Activated effector memory CD4-positive, alpha-beta T cell treated with anti-CD3 and anti-CD28 coated beads, Interleukin-2, amount 50 U/mL, for 16 hours (primary cell): ENCODE measurements at regions not wholly inside any gene's neighbourhood (a gene's known extent, or its start where the extent isn't known, plus 50 kb on each side); places are given as distances from the start of the nearest gene placed in this dataset.

ENCODE experiments used
- DNase-seq: peaks from one replicate; pipeline ENCODE4 v3.0.0-alpha.2; 2020

DNA sequence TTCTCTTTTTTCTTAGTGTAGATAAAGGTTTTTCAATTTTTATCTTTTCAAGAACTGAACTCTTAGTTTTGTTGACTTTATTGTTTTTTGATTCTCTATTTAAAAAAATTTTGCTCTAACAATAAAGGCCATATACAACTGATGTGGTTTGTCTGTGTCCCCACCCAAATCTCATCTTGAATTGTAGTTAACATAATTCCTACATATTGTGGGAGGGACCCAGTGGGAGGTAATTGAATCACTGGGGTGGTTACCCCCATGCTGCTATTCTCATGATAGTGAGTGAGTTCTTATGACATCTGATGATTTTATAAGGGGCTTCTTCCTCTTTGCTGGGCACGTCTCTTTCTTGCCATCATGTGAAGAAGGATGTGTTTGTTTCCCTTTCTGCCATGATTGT, 199.8 kb downstream of the DHX35 start:
- no peak for DNase-seq

DNA sequence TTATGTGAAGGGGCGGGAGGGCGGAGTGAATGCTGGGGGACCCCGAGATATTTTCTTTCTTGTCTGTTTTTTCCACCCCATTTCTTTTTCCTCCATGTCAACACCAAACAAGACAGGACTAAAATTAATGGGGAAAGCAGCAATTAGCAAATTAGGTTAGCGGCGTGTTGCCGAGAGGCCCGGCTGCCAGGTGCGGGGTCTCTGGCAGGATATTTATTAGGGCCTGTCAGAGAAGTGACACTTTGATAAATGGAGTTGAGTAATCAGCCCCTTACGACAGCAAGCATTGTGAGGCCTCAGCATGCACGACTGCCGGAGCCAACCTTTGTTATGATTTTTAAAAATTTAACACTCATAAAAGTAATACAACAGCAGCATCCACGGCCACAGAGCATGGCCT, 193.8 kb downstream of the DHX35 start:
- no peak for DNase-seq

DNA sequence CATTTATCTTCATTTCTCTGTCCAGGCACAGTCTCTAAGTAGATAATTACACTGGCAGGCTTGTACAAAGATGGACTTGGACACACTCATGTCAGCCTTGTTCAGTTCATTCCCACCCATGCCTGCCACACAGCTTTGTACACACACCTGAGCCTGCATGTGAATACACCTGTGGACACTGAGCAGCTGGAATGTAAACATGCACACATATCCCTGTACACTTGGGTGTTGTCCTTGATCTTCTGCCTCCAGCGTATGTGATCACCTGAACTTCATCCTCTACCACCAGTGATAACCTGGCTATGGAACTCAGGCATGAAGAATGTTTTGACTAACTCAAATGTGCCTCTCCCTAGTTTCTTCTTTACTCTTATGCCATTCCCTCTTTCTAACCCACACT, 190.6 kb downstream of the DHX35 start:
- no peak for DNase-seq

DNA sequence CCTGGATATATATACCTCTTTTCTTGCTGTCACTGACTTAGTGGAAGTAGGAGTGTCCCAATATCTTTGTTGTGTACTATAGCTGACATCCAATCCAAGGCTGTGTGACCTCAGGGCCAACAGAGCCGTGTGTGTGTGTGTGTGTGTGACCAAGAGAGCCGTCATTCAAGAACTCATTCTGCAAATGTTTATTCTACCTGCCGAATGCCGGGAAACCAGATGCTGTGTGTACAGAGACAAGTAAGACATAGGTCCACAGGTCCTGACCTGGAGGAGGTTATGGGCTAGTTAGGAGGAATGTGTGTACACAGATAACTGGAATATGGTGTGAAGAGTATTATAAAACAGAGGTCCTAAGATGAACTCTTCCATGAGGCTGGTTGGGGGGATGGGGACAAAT, 190.0 kb downstream of the DHX35 start:
- no peak for DNase-seq

DNA sequence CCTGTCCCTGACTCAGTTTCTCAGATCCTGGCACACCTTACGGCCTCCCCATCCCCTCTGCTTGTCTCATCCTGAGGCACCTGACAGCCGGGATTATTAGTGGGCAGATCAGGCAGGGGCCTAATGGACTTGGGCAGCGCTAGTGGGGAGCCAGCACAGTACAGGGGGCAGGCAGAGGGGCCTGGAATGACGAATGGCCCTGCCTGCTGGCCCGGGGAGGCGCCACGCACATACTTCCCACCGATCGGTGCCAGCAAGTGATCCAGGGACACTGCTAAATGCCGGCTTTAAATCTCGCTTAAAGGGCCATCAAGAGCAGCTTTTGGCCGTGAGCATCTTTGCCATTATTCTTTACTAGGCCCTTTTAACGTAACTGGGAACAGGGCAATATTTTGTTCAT, 188.4 kb downstream of the DHX35 start:
- no peak for DNase-seq

DNA sequence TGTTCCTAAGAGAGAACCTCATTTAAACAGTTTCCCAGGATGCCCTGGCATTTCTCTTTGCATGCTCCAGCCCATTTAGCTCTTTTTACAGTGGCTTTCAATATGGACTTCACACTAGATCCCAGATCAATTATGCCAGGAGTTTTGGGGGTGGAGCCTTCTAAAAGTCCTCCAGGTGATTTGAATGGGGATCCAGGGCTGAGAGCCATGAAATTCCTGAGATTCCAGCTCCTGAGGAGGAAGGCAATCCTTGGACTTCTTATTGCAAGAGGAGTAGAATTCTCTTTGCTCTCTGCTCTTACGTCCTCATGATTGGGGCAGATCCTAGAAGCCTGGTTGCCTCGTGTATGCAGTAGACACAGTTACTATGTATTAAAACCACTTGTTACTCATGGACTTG, 184.2 kb downstream of the DHX35 start:
- no peak for DNase-seq

DNA sequence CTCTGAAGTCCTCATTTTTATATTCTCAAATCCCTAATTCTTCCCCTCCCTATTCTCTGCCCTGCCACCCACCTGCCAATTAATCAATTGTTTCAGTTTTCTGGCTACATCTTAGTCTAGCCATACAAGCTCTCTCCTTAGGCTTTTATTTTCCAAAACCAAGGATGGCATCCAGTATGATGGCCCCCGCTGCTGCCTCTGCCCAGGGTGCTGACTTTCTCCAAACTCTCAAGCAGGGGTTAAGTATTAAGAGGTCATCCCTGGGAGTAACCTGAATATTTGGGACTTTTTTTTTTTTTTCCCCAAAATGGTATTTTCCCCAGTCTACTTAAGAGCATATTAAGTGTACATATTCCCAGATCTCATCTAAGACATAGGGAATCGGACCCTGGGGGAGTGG, 183.8 kb downstream of the DHX35 start:
- DNase-seq = no peak

DNA sequence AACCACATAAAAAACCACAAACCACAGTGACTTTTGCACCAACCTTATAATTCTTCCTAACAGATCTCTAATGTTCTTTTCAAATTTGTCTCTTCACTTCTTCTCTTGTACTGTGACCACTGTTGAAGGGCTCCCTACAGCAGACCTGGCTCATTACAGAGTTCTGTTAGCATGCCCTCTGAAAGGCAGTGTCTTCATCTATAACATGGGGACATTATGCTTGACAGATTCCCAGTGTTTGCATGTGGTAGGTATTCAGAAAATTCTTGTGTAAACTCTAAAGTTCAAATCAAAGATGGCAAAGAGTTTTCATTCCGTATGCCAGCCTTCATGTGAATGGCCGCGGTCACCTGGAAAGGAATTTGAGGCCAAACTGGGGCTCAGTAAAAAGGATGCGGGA, 182.6 kb downstream of the DHX35 start:
- no peak for DNase-seq

DNA sequence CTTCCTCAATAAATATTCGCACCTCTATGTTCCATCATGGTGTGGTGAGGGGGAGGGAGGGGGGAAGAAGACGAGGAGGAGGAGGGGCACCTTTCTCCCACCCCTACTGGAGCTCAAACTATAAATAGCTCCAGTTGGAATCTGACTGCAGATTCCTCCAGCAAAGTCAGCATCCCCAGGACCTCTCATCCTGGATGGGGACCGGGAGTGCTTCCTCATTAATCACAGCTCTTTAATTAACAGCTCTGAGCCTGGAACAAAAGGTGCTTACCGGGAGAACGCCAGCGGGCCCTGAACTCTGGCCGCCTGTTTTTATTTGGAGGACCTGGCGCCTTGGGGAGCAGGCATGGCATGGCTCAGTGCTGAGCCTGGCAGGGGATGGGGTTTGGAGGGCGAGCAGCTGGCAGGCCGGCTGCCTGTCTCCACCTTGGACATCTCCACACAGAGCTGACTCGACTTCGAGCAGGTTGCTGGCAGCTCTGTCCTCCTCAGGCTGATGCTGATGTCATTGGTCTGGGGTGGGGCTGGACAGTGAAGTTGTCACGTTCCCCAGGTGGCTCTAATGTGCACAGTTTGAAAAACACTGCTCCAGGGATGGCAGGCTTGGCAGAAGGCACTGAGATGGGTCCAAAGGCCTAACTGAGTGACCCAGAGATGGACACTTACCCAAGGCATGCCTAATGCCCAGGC, 180.4 kb downstream of the DHX35 start:
- no peak for DNase-seq

DNA sequence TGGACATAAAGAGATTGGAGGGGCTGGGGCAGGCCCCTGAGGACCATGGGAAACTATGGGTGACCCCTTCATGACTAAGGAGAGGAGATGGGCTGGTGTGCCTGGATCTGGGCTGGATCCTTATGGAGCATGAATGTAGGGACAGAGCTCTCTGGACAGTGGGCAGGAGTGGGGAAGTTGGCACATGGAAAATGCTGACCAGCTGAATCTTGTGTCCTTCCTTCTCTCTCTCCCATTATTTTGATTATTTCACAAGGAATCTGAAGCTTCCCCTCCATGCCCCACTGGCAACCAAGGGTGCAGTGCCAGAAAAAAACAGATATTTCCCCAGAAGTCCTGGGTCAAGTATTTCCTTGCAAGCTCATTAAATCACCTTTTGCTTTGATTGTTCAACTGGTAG, 175.2 kb downstream of the DHX35 start:
- no peak for DNase-seq

DNA sequence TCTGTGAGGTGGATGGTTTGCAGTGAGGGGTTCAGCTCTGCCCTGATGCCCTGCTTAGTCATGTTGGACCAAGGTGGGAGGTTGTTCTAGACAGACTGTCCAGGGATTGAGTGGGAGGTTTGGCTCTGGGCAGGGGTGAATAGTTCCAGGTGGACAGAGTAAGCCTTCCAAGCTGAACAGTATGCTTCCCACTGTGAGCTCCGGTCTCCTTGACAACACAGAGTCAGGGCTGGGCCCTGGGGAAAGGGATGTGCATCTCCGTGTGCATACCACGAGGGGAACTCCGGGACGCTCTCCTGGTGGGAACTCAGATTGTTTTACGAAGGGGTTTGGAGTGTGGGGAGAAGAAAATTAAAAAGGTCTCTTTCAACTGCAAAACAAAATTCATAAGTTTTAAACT, 174.7 kb downstream of the DHX35 start:
- DNase-seq = no peak

DNA sequence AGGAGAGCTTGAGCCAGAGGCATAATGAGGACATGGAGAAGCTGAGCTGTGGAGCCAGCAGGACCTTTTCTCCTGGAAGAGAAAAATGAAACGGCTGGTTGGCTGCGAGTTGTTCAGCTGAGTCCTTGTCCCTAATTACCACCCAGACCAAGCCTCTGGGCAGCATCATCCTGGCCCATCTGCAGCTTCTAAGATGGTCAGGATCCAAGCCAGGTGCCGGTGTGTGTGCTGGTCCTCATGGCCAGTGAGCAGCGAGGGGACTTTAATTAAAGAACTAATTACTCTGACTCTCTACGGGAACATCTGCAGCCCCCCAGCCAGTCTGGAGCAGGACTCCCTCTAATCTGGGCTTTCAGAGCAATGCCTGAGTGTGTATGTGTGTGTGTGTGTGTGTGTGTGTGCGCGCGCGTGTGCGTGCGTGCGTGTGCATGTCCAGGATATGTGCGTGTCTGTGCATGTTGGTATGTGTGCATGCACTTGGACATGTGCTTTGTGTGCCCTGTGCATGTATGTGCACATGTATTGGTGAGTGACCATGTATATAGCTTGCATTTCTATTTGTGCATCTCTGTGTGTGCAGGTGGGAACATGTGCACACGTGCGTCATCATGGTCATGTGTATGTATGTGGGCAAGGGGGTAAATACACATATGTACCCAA, 173.9 kb downstream of the DHX35 start:
- no peak for DNase-seq

DNA sequence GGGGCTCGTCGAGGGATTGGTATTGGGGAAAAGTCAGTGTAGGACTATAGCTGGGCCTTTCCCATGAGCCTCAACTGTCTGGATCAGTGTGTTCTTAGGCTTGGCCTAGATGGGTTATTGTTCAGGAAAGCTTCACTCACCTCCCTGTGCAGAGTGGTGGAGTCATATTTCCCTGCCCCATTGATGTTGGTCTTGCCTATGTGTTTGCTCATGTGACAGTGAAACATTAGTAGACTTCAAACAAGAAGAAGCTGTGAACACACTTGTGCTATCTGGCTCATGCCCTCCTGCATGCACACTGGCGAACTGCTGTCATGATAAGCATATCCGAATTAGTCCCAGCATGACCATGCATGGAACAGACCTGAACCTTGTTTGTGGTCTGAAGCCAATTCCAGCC, 171.1 kb downstream of the DHX35 start:
- no peak for DNase-seq

DNA sequence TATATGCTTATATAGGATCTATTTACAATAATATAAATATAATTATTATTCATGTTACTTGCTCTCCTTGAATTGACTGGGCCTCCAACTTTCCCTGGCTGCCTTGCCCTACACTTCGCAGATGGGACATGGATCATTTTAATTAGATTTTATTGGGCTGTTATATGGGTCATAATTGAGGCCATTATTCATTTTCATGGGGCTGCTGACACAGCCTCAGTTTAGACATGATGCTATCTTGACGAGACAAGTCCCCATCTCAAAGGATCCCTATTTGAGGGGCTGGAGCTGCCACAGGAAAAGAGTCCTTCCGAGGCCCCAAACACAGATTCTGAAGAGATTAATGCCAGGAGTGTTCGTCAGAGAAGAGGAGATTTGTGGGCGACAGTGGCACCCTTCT, 170.4 kb downstream of the DHX35 start:
- DNase-seq = no peak

DNA sequence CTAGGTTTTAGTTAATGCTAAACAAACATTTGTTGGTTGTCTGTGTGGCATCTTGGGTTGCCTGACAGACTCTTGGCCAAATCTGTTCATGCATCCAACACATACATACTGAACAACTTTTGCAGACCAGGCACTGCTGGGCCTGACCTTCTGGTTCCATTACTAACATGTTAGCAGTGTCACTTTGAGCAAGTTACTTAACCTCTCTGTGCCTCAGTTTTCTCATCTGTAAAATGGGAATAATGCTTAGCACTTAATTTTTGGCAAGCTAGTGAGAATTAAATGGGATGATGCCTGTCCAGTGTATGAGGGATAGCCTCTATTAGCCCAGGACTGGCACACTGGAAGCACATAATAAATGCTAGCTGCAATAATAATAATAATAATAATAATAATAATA, 169.9 kb downstream of the DHX35 start:
- DNase-seq = no peak

DNA sequence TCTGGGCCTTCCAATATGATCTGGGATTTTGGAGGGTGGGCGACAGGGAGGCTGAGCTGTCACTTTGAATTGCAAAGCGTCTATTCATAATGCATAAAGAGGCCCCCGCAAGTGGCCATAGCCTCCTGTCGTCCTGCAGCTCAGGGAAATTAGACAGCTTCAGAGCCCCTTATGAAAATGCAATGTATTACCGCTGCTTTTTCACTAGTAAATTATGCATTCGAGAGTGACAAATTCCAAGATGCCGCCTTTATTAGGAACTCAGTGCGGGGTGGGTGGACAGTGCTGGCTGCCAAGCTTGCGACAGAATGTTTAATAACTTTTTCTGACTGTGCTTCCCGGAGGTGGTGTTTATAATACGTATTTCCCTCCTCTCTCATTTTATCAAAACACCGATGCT, 168.5 kb downstream of the DHX35 start:
- no peak for DNase-seq

DNA sequence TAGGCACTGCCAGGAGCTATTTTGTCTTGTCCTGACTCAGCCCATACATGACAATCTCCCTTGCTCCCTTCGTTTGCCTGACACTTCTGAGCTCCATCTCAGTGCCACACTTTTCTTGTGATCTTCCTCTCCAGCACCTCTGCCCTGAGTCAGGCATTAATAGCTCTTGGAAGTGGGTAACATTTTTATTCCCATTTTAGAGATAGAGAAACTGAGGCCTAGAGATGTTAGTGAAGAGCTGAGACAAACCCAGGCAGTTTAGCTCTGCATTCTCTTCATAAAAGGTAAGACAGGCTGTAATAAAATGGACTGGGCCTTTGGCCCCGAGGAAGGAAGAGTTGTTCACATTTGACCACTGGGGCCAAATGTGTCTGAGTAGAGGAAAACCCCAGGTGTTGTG, 167.4 kb downstream of the DHX35 start:
- DNase-seq = no peak

DNA sequence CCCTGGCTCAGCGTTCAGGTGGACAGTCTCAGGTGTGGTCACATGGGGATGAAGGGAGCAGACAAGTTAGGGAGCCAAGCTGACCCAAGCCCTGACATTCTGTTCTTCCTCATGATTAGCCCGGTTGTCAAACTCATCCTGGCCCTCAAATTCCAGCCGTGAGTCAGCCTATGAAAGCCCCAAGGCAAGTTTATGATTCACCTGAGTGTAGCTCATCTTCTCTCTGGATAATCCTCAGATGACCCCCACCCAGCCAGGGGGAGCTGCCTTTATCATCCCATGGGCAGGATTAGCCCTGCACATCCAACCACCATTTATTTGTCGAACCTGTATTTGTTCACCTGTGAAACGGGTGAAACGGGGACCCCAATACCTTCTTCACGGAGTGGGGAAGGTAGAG, 161.9 kb downstream of the DHX35 start:
- no peak for DNase-seq

DNA sequence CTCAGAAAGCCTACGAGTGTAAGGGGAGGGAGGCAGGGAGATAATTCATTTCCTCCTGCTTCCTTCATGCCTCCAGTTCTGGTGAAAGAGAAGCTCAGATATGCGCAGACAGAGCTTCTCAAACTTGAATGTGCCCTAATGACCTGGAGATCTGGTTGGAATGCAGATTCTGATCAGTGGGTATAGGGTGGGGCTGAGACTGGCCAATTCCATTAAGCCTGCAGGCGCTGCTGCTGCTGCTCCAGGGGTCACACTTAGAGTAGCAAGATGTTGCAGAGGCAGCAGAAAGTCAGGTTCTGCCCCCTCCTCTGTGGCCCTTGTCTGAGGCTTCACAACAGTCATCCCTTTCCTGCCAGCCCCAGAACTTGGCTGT, 161.0 kb downstream of the DHX35 start:
- no peak for DNase-seq

DNA sequence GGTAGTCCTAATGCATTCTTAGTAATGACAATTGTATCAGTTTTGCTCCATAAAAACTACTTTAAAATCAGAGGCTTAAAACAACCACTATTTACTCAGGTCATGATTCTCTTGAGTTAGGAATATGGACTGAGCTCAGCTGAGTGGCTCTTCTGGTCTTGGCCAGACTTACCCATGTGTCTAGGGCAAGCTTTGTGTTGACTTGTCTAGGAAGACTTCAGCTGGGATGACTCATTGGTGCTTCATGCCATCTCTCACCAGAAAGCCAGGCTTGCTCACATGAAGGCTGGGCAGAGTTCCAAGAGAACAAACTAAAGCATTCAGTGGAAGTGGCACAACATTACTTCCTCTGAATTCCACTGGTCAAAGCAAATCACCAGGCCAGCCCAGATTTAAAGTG, 155.3 kb downstream of the DHX35 start:
- no peak for DNase-seq

DNA sequence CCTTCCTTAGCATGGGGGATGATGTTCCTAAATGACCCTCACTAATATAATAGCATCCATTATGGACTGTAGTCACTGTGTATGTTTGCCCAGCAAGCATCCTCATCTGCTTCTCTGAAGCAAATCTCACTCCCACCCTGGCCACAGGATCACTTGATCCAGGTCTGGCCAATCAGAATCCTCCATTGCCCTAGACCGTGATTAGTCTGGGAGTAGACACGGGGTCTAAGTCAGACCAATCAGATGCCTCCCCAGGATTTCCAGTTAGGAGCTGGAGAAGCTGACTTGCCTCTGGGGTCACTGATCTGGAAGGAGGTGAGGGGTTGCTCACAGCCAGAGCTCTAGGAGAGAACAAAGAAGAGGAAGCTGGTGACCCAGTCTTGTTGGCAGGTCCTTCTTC, 153.9 kb downstream of the DHX35 start:
- DNase-seq = no peak

DNA sequence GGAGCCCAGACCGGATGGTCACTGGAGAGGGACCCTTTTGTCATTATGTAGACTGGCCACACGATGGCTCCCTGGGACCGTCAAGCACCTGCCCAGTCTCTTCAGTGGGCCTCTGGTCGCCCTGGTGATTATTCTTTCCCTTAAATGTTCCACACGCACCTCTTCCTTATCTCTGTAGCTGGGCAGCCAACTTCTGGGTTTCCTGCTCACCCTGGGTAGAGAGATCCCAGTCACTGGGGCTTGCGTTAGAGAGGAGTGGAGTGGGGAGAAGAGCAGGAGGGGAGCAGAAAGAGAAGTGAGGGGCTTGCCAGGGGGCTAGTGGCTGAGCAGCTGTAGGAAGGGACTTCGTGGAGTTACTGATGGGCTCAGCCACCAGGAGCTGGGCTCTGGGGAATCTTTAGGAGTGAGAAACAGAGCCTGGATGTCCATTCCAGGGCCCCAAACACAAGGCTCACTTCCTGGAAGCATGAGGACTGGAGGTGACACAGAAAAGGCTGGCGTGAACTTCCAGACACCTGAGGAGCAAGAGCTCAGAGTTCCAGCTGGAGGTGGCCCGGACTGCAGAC, 150.1 kb downstream of the DHX35 start:
- no peak for DNase-seq

DNA sequence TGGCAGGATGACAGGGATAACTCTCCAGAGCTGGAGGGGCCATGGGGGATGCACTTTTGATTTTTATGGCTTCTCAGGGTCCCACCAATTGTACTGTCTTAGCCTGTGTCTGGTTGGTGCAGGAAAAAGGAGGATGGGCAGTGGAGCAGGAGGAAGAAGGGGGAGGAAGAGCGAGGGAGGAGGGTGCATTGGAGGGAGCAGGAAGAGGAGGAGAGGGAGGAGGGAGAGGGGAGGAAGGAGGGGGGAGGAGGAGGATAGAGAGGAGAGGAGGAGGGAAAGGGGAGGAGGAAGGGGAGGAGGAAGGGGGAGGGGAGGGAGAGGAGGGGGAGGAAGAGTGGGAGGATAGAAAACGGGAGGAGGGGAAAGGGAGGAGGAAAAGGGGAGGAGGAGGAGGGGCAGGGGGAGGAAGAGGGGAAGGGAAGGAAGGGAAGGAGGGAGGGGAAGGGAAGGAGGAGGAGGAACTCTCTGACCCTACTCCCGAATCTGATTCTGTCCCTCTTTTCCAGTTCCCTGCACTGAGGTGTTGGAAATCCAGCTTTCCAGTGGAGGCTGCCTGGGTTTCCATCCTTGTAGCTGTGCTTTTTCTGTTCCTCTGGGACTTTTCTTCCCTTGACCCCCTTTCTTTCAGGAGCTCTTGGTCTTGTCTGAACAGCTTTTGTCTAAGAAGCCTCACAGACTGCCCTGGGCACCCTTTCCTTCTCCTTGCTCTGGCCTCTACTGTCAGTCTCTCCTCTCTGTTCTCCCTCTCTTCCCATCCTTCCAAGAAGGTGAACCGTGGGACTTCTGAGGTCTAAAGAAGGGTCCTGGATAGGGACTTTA, 149.4 kb downstream of the DHX35 start:
- no peak for DNase-seq

DNA sequence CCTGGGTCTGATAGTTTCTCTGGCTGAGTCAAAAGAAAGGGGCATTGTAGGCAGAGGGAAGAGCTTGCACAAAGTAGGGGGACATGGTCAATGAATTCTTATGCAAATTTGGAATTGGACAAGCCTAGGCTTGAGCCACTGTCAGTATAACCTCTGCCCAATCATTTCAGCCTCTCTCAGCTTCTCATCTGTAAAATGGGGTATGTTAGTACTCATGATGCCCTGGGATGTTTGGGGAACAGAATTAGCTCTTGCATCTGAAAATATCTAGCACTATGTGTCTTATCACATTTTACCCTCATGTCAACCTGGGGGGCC, 148.6 kb downstream of the DHX35 start:
- no peak for DNase-seq
